HG02763 (cell line): ENCODE measurements at regions not wholly inside any gene's neighbourhood (a gene's known extent, or its start where the extent isn't known, plus 50 kb on each side); places are given as distances from the start of the nearest gene placed in this dataset.

Source experiments
- ATAC-seq: cut with Tn5 transposase; IDR thresholded peaks from one replicate; pipeline ENCODE4 v1.9.1; 2021; ENCODE audit warnings: mild to moderate bottlenecking, moderate library complexity; ENCODE audit not compliant: unreplicated experiment

DNA sequence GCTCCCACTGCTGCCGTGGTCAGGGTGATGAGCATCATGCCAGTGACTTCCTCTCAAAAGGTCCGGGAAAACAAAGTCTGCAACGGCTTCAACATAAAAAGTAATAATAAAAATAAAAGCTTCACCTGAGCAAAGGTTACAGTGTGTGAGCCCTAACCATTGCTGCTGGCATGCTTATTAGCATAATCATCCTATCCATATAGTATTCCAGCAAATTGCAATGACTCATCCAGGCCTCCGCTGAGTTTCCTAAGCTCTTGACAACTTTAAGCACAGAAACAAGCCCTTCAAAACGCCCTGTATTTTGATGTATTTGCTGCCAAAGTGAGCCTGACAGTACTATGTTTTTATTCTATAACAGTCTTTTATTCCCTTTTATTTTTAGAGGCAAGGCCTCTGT lies 100.5 kb downstream of the AASDH start:
- ATAC-seq, result no peak

DNA sequence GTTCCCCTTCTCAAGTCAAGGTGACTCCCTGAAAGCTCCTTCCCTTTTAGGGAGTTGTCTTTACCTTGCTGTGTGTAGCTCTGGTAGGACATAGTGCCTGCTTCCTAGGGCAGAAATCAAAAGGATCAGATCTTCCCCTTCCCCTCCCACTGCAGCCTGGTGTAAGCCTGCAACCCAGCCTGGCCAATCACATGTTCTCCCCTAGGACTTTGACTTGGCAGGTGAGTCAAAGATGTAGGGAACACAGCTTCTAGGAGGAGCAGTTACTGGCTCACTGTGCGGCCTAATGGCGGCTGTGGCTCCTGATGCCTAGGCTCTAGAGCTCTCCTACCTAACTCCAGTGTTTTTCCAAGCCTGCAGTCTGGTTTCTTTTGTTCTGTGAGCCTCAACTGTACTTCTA lies 103.9 kb downstream of the AASDH start:
- ATAC-seq, result no peak

DNA sequence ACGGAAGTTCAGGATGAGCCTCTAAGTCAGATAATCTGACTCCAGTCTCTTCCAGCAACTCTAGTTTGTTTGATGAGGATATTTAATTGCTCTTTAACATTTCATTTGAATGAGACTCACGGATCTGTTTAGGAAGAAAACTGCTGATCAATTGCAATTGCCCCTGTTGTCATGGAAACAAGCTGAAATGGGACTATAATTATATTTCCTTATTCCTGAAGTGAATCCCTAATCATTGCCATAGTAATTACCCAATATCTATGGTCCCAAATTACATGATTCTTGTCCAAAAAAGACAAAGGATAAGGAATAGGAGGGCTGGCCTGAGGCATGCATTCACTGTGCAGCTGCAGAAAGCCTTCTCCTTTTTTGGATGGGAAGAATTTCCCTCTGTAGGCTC lies 105.3 kb downstream of the AASDH start:
- ATAC-seq, result no peak

- no peak for ATAC-seq
Measured at GRCh38 chr4:56276547-56276946, 110.7 kb downstream of the AASDH start.

DNA sequence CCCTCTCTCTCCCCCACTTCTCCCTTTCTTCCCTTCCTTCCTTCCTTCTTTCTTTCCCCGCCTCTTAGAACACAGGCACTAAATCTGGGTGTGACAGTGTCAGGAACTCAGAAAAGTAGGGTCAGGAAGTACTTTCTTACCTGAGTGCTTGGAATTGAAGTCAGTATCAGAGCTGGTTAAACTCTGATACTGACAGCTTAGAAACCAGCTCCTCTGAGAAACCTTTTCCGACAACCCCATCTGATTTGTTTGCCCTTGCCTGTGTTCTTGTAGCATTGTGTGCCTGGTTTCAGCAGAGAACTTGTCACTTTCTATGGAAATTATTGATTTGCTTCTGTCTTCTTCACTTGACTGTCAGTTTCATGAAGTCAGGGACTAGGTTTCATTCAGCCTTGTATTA lies 113.9 kb downstream of the AASDH start:
- no peak for ATAC-seq

DNA sequence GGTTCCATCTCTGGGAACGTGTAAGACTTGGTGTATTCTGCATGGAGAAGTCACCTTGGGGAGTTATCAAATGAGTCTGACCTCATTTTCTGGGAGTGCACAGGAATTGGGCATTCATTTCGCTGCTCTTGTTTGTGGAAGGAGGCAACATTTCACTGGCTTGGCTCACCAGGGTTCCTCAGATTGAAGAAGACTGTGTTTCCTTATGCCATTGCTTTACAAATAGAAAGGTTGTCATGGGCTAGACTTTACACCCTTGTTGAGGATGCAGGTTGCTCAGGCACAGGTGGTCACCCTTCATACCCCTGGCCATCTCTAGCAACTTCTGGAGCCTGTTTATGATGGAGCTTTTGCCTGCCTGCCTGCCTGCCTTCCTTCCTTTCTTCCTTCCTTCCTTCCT lies 114.4 kb downstream of the AASDH start:
- ATAC-seq, result no peak

DNA sequence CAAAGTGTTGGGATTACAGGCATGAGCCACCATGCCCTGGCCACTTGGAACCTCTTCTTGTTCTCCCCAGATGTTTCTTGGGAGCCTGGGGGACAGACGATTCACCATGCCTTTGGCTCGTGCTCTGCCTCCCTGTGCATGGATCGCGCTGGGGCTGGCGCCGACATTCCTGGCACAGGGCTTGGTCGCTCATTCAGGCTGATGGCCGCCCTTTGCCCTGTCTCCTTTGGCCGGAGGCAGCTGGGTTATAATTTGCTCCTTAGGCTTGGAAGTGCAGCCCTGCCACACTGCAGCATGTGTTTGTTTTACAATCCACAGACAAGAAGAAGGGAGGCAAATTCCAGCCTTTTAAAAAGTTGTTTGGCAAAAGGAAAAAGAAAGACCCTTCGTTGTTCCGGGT lies 115.3 kb downstream of the AASDH start:
- ATAC-seq, result no peak

GRCh38 chr4:56271131-56271530 lies 116.2 kb downstream of the AASDH start:
- ATAC-seq, result no peak

GRCh38 chr4:56267558-56267957 lies 119.7 kb downstream of the AASDH start:
- ATAC-seq, result no peak

DNA sequence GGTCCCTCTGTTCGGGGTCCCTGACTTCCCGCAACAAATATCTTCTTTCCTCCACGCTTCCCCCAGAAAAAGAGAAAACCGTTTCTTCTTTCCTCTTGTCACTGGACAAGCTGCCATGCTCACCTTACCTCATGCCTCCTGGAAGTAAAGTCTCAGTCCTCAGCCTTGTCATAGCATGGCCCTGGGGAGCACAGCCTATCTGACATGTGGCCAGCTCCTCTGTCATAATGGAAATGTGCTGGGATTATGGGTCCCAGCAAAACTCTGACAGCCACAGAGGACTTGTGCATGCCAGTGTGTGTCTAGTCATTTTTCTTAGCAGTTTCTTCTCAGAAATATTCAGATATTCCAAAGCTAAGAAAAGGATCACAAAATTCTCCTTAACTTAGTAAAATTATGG lies 122.4 kb downstream of the AASDH start:
- ATAC-seq, result no peak

DNA sequence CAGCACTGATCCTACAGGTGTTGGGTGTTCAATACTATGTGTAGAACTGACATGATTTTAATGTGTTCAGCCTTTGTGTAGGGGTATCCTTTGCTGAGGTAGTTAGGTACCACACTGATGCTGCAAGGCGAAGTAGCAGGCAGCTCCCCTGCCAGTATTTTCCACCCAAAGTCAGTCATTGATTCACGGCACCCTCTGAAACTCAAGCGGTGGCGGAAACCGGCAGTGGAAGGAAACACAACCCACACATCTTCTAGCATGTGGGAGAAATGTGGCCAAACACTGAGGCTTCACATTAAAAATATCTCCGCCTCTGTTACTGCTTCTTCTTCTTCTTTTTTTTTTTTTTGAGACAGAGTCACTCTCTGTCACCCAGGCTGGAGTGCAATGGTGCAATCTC lies 126.3 kb downstream of the AASDH start:
- ATAC-seq, result peak; percentile 72

GRCh38 chr4:56260320-56260719 lies 127.0 kb downstream of the AASDH start:
- no peak for ATAC-seq

GRCh38 chr4:56259655-56260054 lies 127.6 kb downstream of the AASDH start:
- ATAC-seq, result no peak

- no peak for ATAC-seq
Measured at GRCh38 chr4:56255820-56256219, 131.5 kb downstream of the AASDH start.

DNA sequence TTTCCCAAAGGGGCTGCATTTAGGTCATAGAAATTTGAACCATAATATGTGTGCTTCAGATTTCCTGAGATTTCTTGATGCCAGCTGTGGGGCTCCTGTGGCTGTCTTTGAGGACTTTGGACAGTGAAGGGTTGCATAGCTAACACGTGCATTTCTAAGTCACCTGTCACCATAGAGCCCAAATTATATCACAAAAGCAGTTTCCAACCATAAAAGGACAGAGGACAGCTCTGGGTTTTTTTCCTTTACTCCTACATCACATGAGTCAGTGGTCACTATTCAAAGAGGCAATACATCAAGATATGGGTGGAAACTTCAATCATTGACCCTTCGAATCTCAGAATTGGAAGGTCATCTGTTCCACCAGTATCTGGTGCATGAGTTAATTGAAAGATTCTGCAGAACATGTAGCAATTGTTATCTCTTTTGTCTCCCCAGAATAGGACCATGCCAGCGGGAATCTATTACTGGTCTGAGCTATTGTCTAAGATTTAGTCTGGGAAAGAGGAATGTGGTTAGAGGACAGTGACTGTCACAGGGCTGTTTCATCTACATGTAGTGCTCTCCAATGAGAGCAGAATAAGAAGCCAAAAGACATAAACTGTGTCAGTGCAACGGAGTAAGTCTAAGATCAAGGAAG lies 133.5 kb downstream of the AASDH start:
- no peak for ATAC-seq

- no peak for ATAC-seq
Measured at GRCh38 chr4:56252561-56253152, 134.6 kb downstream of the AASDH start.

DNA sequence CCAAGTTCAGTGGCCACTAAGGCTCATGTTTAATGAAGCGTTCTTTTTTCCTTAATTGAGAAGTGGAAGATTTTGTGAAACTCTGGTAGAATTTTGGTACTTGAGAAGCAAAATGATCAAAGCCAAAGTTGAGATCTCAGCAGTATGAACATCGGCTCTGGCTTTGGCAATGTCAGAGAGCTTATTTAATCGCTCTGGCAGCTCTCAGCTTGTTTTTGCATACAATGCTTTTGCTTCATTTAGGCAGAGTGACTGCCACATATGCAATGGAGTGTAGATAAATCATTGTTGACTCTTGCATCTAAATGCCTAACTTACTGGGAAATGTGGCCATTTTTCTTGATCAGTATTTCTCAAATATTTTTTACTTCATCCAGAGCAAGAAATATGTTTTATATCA lies 135.7 kb downstream of the AASDH start:
- ATAC-seq, result no peak

- ATAC-seq, result no peak
Measured at GRCh38 chr4:56250776-56251175, 136.5 kb downstream of the AASDH start.

GRCh38 chr4:56247646-56248045 lies 139.6 kb downstream of the AASDH start:
- no peak for ATAC-seq

DNA sequence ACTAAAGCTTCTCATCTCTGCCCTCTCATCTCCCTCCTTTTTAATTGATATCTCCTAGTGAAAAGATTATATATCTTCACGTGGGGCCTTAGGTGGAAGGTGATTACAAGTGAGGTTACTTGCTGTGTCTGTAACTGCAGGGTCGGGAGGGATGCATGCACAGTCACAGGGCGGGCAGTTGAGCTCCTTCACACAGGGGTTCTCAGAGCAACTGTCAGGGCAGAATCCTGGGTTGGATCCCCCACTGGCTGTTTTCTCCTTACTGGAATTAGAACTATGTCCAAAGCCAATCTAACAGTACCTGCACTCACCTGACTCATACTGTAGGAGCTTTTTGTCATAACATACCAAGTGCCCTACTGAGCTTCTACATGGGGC lies 141.1 kb downstream of the AASDH start:
- no peak for ATAC-seq

- no peak for ATAC-seq
Measured at GRCh38 chr4:56245547-56246232, 141.6 kb downstream of the AASDH start.

DNA sequence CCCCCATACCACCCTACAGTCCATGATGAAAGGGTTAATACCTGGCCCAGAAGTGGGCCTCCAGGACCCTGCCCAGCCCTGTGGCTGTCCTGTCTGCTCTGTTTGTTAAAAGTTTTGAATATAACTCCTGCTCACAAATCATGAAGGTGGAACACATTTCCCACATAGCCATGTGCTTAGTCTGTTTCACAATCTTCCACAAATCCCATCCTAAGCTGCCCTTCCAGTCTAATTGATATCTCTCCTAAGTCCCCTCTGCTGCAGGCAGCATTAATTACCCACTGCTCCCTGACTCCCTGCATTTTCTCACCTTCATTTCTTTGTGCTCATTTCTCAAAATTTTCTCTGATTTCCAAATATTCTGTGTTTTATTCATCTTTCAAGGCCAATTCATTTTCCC lies 142.6 kb downstream of the AASDH start:
- ATAC-seq, result no peak

DNA sequence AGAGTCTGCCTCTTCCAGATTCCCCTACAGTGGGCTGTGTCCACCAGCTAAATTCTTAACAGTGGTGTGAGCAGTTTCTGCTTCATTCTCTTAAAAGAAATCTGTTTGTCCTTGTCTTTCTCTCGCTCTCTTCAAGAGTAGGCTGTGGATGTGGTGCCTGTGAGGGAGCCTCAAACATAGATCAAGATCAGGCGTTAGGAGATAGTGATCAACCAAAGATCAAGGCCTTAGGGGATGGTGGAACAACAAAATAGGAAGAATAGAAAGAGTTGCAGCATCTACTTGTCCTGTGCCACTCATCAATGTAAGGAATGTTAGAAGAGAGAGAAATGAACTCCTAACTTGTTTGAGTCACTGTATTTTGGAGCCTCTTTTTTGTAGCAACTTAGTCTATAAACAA lies 144.2 kb downstream of the AASDH start:
- no peak for ATAC-seq
